ENCODE measurements at regions not wholly inside any gene's neighbourhood (a gene's known extent, or its start where the extent isn't known, plus 50 kb on each side); places are given as distances from the start of the nearest gene placed in this dataset.

GRCh38 chr11:134617360-134617759 is 205.3 kb upstream of the B3GAT1 start:
- TF ChIP-seq IRF2 (CRISPR knock-in tag; IDR thresholded peaks at IDR 0.05) (no peak), NEUROD1 (IDR thresholded peaks at IDR 0.05; ENCODE audit: borderline replicate concordance, low read depth, low read length, partially characterized antibody) (no peak)
